GM12865 (cell line): ENCODE measurements at regions not wholly inside any gene's neighbourhood (a gene's known extent, or its start where the extent isn't known, plus 50 kb on each side); places are given as distances from the start of the nearest gene placed in this dataset.

Experiments used
- DNase-seq: peaks from one replicate; pipeline ENCODE4 v3.0.0; 2010; ENCODE audit warnings: low read depth
- H3K4me3 ChIP-seq: 2 replicates; pipeline ENCODE4 v1.5.1; 2011; ENCODE audit warnings: mild to moderate bottlenecking, low read depth, low read length, control low read depth
- CTCF ChIP-seq: IDR thresholded peaks from 2 replicates; pipeline ENCODE4 v1.5.1; 2011; ENCODE audit warnings: low read length, control low read depth, low read depth, inconsistent platforms; ENCODE audit not compliant: insufficient read depth; ENCODE audit errors: missing control alignments

- no peak overlapping the region for H3K4me3 ChIP-seq
- DNase-seq, result no peak
- TF ChIP-seq CTCF, result no peak
These were observed 441.4 kb upstream of the CELF4 start for GRCh38 chr18:38007026-38007425.

GRCh38 chr18:38006541-38006940 is 440.9 kb upstream of the CELF4 start:
- DNase-seq, result no peak
- no peak overlapping the region for H3K4me3 ChIP-seq
- no peak for TF ChIP-seq CTCF

GRCh38 chr18:37997695-37998094 is 432.1 kb upstream of the CELF4 start:
- no peak for TF ChIP-seq CTCF
- no peak overlapping the region for H3K4me3 ChIP-seq
- no peak for DNase-seq

GRCh38 chr18:37987901-37988300 is 422.3 kb upstream of the CELF4 start:
- no peak for DNase-seq
- TF ChIP-seq CTCF, result no peak

GRCh38 chr18:37986665-37987064 is 421.1 kb upstream of the CELF4 start:
- H3K4me3 ChIP-seq, result no peak overlapping the region
- TF ChIP-seq CTCF, result no peak
- DNase-seq, result no peak

More at GRCh38 chr18:37987901-37988300, 422.3 kb upstream of the CELF4 start:
- no peak overlapping the region for H3K4me3 ChIP-seq

- H3K4me3 ChIP-seq, result no peak overlapping the region
- no peak for DNase-seq
- TF ChIP-seq CTCF, result no peak
These were observed 419.5 kb upstream of the CELF4 start for GRCh38 chr18:37985126-37985525.

- DNase-seq, result no peak
- TF ChIP-seq CTCF, result no peak
- no peak overlapping the region for H3K4me3 ChIP-seq
These were observed 415.0 kb upstream of the CELF4 start for GRCh38 chr18:37980556-37980955.
